KMS-11 (cell line): ENCODE measurements at regions not wholly inside any gene's neighbourhood (a gene's known extent, or its start where the extent isn't known, plus 50 kb on each side); places are given as distances from the start of the nearest gene placed in this dataset.

Experiments
- H2AFZ ChIP-seq: fragments of 200-600 bp; sonication (generic); 2 replicates; pipeline ENCODE4 v1.6.1; 2016; ENCODE audit warnings: antibody characterized with exemption, mixed run types, low read depth
- H3K27ac ChIP-seq: fragments of 200-600 bp; sonication (generic); 2 replicates; pipeline ENCODE4 v1.6.1; 2016; ENCODE audit warnings: mild to moderate bottlenecking, mixed run types
- H3K27me3 ChIP-seq: fragments of 200-600 bp; sonication (generic); 2 replicates; pipeline ENCODE4 v1.6.1; 2017; ENCODE audit warnings: mild to moderate bottlenecking, low read depth, mixed run types, moderate library complexity; ENCODE audit not compliant: insufficient read depth
- H3K36me3 ChIP-seq: fragments of 200-600 bp; sonication (generic); 2 replicates; pipeline ENCODE4 v1.6.1; 2017; ENCODE audit warnings: mild to moderate bottlenecking, mixed run types; ENCODE audit not compliant: insufficient read depth
- H3K4me1 ChIP-seq: fragments of 200-600 bp; sonication (generic); 2 replicates; pipeline ENCODE4 v1.6.1; 2016; ENCODE audit warnings: mild to moderate bottlenecking, low read depth, mixed run types; ENCODE audit not compliant: poor library complexity, severe bottlenecking
- H3K4me2 ChIP-seq: fragments of 200-600 bp; sonication (generic); 2 replicates; pipeline ENCODE4 v1.7.0; 2016; ENCODE audit warnings: mild to moderate bottlenecking, mixed run types
- H3K4me3 ChIP-seq: fragments of 200-600 bp; sonication (generic); IDR thresholded peaks from 2 replicates; pipeline ENCODE4 v1.6.1; 2017; ENCODE audit warnings: low read depth, low read length, mixed read lengths; ENCODE audit not compliant: insufficient read depth
- H3K79me2 ChIP-seq: fragments of 200-600 bp; sonication (generic); 2 replicates; pipeline ENCODE4 v1.6.1; 2016; ENCODE audit warnings: low read depth, mixed run types; ENCODE audit not compliant: insufficient read depth
- H3K9ac ChIP-seq: fragments of 200-600 bp; sonication (generic); 2 replicates; pipeline ENCODE4 v1.6.1; 2016; ENCODE audit warnings: mild to moderate bottlenecking, mixed run types
- H4K20me1 ChIP-seq: fragments of 200-600 bp; sonication (generic); 2 replicates; pipeline ENCODE4 v1.6.1; 2016; ENCODE audit warnings: mild to moderate bottlenecking, mixed run types; ENCODE audit not compliant: insufficient read depth
- TF ChIP-seq, protein P1 (sequence below): fragments of 200-600 bp; sonication (generic); conservative IDR thresholded peaks from 2 replicates; pipeline ENCODE4 v1.6.1; 2017; ENCODE audit warnings: low read depth, mild to moderate bottlenecking, antibody characterized with exemption, low read length, moderate library complexity, mixed read lengths

DNA sequence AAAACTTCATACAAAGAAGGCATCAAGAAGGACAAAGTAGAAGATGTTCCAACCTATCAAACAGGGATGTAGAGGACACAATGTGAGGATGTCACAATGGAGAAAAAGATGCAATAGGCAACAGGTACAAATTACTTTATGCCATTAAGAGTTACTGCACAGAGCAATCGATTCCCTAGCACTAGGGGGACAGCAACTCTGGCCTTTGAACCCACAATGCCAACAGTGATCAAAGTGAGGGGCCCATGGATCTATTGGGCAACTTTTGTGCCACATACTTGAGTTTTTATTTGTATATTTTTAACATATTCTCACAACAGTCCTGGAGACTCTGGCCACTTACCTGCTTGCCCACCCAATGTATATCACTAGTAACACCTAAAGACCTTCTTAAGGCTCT, 220.2 kb downstream of the HNMT start:
- TF ChIP-seq, protein P1, sequence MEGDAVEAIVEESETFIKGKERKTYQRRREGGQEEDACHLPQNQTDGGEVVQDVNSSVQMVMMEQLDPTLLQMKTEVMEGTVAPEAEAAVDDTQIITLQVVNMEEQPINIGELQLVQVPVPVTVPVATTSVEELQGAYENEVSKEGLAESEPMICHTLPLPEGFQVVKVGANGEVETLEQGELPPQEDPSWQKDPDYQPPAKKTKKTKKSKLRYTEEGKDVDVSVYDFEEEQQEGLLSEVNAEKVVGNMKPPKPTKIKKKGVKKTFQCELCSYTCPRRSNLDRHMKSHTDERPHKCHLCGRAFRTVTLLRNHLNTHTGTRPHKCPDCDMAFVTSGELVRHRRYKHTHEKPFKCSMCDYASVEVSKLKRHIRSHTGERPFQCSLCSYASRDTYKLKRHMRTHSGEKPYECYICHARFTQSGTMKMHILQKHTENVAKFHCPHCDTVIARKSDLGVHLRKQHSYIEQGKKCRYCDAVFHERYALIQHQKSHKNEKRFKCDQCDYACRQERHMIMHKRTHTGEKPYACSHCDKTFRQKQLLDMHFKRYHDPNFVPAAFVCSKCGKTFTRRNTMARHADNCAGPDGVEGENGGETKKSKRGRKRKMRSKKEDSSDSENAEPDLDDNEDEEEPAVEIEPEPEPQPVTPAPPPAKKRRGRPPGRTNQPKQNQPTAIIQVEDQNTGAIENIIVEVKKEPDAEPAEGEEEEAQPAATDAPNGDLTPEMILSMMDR, result no peak
- Histone ChIP-seq H3K4me3 (no peak overlapping the region), H3K27me3 (no peaks in the 10 kb centered on the region), H3K9ac (no peak overlapping the region), H4K20me1 (no peaks in the 10 kb centered on the region), H3K27ac (no peak overlapping the region), H3K79me2 (no peaks in the 10 kb centered on the region), H3K4me2 (no peak overlapping the region), H3K4me1 (no peaks in the 10 kb centered on the region), H3K36me3 (no peaks in the 10 kb centered on the region), H2AFZ (no peak overlapping the region)

DNA sequence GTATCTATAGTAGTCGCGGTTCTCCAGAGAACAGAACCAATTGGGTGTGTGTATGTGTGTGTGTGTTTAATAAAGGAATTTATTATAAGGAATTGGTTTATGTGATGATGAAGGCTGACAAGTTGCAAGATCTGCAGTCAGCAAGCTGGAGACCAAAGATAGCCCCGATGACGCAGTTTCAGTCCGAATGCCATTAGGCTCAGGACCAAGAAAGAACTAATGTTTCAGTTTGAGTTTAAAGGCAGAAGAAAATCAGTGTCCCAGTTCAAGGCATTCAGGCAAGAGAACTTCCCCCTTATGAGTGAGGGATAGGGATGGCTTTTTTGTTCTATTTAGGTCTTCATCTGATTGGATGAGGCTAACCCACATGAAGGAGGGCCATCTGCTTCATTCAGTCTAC, 221.6 kb downstream of the HNMT start:
- Histone ChIP-seq H3K4me1 (no peaks in the 10 kb centered on the region), H3K27ac (no peak overlapping the region), H3K27me3 (no peaks in the 10 kb centered on the region), H3K79me2 (no peaks in the 10 kb centered on the region), H3K9ac (no peak overlapping the region), H4K20me1 (no peaks in the 10 kb centered on the region), H3K4me3 (no peak overlapping the region), H2AFZ (no peak overlapping the region), H3K36me3 (no peaks in the 10 kb centered on the region), H3K4me2 (no peak overlapping the region)
- TF ChIP-seq, protein P1, result no peak

DNA sequence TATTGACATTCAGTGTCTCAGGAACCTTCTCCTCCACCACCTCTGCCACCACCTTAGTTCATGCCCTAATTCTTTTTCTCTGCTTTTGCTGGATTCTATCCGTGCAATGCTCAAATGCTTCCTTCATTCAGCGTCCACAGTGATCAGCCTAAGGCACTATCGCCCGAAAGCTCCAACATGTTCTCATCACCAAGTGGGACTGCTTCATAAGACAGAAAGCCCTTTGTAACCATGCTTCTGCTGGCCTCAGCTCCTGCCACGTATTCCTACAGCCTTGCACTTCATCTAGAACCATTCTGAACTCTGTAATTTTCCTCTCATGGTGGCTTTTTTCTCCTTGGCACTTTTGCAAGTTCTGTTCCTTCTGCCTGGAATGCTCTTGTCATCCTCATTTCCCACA, 222.9 kb downstream of the HNMT start:
- Histone ChIP-seq H3K4me1 (no peaks in the 10 kb centered on the region), H3K27ac (no peak overlapping the region), H3K9ac (no peak overlapping the region), H3K4me2 (no peak overlapping the region), H3K4me3 (no peak overlapping the region), H4K20me1 (no peaks in the 10 kb centered on the region), H3K27me3 (no peaks in the 10 kb centered on the region), H2AFZ (no peak overlapping the region), H3K79me2 (no peaks in the 10 kb centered on the region), H3K36me3 (no peaks in the 10 kb centered on the region)
- TF ChIP-seq, protein P1, result no peak

DNA sequence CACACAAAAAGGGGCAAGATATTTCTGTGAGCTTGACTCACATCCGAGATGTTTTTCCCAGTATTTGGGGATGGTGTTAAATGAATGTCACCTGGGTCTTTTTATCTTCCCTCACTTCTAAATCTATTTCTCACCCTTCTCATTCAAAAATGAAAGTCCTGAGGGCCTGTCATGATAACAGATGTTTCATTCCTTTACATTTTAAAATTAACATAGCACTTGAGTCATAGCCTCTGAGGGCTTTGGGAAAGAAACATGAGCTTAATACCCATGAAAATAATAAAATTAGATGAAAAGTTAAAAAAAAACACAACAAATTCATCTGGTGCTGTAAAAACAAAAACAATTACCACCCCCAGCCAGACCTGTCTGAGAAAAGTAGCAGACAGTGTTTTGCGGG, 226.7 kb downstream of the HNMT start:
- Histone ChIP-seq H2AFZ (no peak overlapping the region), H4K20me1 (no peaks in the 10 kb centered on the region), H3K4me1 (no peaks in the 10 kb centered on the region), H3K9ac (no peak overlapping the region), H3K4me2 (no peak overlapping the region), H3K27me3 (no peaks in the 10 kb centered on the region), H3K36me3 (no peaks in the 10 kb centered on the region), H3K79me2 (no peaks in the 10 kb centered on the region), H3K4me3 (no peak overlapping the region), H3K27ac (no peak overlapping the region)
- TF ChIP-seq, protein P1, result no peak
